PC-3 (cell line): ENCODE measurements at regions not wholly inside any gene's neighbourhood (a gene's known extent, or its start where the extent isn't known, plus 50 kb on each side); places are given as distances from the start of the nearest gene placed in this dataset.

Experiments
- CTCF ChIP-seq: fragments of 300-600 bp; sonication (generic); conservative IDR thresholded peaks from 2 replicates; pipeline ENCODE4 v1.5.1; 2017; ENCODE audit warnings: antibody characterized with exemption, low read depth, mild to moderate bottlenecking, low read length
- EZH2 ChIP-seq: fragments of 300-600 bp; sonication (generic); IDR thresholded peaks from one replicate; pipeline ENCODE4 v1.6.1; 2017; ENCODE audit warnings: antibody characterized with exemption, mild to moderate bottlenecking, low read length; ENCODE audit not compliant: unreplicated experiment
- EZH2phosphoT487 ChIP-seq: fragments of 300-600 bp; sonication (generic); IDR thresholded peaks from 2 replicates; pipeline ENCODE4 v1.6.1; 2018; ENCODE audit warnings: mild to moderate bottlenecking, antibody characterized with exemption, low read length, borderline replicate concordance

- no peak for TF ChIP-seq CTCF
- no peak for TF ChIP-seq EZH2
- no peak for TF ChIP-seq EZH2phosphoT487
These were observed 1571.7 kb upstream of the NUDT12 start for GRCh38 chr5:105134328-105134727.
